NCI-H2029 treated with DMSO at 0.1 percent for 48 hours (cell line): ENCODE measurements at regions not wholly inside any gene's neighbourhood (a gene's known extent, or its start where the extent isn't known, plus 50 kb on each side); places are given as distances from the start of the nearest gene placed in this dataset.
"Not testable (repeated sequence)": the region's sequence is repeated elsewhere in the genome, so short reads cannot be mapped to it uniquely, and the experiment has no call there.

Experiments used
- DNase-seq: peaks from one replicate; lab custom pipeline; 2025; lab: John Stamatoyannopoulos, UW

DNA sequence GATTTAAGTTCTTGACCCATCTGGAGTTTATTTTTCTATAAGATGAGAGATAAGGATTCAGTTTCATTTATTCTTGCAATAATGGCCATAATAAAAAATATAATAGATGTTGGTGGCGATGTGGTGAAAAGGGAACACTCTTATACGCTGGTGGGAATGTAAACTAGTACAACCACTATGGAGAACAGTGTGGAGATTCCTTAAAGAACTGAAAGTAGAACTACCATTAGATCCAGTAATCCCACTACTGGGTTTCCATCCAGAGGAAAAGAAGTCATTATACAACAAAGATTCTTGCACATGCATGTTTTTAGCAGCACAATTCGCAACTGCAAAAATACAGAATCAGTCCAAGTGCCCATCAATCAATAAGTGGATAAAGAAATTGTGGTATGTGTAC lies 1040.5 kb upstream of the GYPC start:
- no peak for DNase-seq

DNA sequence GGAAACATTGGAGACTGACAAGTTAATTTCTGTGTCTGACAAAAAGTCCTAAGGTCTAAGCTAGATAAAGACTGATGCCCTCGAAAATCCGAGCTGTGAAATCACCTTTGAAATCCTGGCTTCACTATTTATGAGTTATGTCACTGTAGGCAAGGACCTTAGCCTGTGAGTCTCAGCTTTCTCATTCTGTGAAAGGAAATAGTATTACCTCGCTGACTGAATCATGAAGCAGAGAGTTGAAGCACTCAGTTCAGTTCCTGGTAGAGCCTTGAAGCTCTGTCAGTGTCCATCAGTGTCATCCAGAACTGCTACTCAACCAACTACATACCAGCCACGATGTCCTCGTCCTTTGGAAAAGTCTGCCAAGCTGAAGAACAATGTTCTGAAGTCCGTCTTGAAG lies 1025.6 kb upstream of the GYPC start:
- no peak for DNase-seq

DNA sequence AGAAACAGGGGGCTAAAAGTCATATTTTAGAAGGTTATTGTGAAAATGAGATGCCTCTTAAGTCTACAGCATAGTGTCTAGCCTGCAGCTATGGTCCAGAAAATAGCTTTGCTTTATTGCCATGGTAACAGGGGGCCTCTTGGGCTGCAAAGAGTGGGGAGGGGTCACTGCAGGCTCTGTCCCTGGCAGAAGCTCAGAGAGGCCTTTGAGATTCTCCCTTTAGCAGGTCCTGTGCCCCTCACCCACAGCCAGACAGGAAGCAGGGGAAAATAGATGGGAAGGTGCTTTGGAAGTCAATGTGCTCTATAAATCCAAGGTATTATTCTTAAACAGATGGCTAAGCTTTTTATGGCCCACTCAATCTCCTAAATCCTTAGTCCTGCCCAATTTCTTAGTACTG lies 1021.3 kb upstream of the GYPC start:
- no peak for DNase-seq

- no peak for DNase-seq
These were observed 1017.6 kb upstream of the GYPC start for GRCh38 chr2:125638345-125638744.

GRCh38 chr2:125642032-125642431 lies 1013.9 kb upstream of the GYPC start:
- DNase-seq = no peak

DNA sequence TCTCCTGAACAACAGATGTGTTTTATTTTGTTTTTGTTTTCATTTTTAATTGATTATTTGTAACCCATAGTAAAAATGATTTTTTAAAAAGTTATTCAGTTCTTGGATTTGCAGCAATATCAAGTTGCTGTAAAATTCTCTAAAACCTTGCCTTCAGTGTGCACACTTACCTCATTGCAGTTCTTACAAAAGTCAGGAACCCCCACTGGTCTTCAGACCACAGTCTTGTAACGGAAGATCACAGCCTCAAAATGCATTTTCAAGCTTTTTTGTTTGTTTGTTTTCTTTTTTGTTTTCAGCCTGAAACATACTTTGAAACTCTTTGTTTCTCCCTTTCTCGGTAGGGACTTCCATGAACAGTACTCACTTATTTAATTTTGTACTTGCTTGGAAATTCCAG lies 1012.8 kb upstream of the GYPC start:
- no peak for DNase-seq

DNA sequence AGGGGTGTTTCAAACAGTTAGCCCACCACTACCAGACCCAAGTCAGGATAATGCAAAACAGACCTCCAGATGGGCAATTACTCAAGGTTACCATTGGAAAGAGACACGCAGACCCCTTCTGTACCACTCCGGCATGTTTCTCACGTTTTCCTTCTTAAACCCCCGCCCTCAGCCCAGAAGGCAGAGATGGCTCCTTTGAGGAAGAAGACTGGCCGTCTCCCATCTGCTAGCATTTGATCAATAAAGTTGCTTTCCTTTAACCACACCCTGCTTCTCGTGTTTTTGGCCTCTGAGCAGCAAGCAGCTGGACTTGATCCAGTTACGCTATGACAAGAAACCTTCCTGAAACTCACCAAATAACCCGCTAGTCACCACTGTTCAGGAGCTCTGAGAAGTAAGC lies 1012.4 kb upstream of the GYPC start:
- DNase-seq = no peak

GRCh38 chr2:125644257-125644656 lies 1011.7 kb upstream of the GYPC start:
- no peak for DNase-seq

DNA sequence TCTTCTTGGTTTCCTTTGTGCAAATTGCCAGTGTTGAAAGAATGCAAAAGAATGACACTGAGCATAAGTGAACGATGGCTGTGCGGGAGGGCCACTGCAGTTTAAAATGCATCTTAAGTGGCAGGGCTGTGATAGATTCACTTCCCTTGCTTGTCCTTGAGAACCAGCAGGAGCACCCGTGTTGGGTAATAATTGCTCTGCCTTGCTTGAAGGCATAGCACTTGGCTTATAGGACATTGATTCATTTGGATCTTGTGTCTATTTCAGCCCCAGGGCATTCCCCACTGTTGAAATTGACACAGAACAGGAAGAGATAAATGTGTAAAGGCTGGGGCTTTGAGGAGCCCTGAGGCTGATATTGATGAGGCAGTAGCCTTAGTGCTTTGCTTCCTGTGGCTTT lies 1003.7 kb upstream of the GYPC start:
- no peak for DNase-seq

DNA sequence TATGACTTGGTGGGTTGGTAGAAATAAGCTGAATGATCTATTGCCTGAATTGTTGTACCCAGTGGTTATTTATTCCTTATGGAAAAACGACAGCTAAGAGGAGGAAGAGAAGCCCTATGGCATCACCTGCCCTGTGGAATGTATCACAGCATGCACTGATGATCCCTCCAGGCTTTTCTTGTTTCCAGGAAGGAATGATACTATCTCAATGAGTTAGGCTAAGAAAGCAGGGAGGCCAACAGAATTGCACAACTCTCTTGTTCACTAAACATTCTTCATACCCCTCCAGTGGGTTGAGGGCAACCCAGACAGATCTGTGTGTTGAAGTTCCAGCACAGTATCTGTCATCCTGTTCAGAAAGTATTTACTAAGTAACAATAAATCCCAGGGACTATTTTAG lies 1001.7 kb upstream of the GYPC start:
- no peak for DNase-seq

DNA sequence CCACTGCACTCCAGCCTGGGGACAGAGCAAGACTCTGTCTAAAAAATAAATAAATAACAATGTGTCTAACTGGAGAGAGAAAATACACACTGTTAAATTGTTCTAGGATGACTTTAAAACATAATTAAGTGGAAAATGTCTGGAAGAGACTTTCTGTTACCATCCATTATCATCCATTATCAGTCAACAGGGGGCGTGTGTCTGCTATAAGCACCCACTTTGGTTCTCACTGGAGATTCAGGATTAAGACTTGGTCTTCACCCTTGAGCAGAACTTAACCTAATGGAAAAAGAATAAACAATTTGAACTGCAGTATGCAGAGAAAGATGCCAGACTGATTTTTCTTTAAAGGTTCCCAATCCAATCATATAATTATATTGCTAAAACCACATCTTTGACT lies 999.8 kb upstream of the GYPC start:
- no peak for DNase-seq

DNA sequence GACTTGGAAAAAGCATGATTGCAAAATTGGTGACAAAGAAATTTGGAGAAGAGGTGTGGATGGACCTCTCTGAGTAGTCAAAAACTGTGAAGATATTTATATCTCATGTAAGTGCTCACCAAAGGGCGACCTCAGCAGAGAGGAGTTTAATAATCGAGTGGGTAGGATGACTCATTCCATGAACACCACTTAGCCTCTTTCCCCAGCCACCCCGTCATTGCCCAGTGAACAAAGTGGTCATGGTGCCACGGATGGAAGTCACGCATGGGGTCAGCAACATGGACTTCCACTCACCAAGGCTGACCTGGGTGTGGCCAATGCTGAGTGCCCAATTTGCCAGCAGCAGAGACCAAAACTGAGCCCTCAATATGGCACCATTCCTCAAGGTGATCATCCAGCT lies 997.4 kb upstream of the GYPC start:
- DNase-seq = no peak

DNA sequence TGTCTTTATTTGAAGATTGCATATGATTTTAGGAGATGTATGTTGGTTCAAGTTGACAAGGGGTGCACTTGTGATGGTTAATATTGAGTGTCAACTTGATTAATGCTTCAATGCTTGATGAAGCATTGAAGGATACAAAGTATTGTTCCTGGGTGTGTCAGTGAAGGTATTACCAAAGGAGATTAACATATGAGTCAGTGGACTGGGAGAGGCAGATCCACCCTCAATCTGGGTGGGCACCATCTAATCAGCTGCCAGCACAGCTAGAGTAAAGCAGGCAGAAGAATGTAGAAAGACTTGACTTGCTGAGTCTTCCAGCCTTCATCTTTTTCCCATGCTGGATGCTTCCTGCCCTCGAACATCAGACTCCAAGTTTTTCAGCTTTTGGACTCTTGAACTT lies 995.6 kb upstream of the GYPC start:
- DNase-seq = not testable (repeated sequence)

GRCh38 chr2:125667630-125668029 lies 988.3 kb upstream of the GYPC start:
- no peak for DNase-seq

- no peak for DNase-seq
These were observed 976.1 kb upstream of the GYPC start for GRCh38 chr2:125679903-125680302.

DNA sequence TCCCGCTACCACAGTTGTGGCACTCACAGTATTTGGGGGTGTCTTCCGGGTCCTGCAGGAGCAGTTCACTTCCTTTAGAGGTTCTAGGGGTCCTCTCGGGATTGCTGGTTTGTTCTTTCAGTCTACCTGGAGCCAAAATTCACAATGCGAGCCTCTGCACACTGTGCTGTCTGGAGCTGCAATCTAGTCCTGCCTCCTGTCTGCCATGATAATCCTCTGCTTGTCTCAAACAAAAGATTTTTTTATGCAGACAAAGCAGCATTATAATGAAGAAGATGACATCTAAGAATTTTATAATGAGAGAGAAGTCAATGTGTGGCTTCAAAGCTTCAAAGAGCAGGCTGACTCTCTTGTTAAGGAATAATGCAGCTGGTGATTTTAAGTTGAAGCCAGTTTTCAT lies 975.1 kb upstream of the GYPC start:
- DNase-seq = no peak

GRCh38 chr2:125681576-125681975 lies 974.4 kb upstream of the GYPC start:
- no peak for DNase-seq

DNA sequence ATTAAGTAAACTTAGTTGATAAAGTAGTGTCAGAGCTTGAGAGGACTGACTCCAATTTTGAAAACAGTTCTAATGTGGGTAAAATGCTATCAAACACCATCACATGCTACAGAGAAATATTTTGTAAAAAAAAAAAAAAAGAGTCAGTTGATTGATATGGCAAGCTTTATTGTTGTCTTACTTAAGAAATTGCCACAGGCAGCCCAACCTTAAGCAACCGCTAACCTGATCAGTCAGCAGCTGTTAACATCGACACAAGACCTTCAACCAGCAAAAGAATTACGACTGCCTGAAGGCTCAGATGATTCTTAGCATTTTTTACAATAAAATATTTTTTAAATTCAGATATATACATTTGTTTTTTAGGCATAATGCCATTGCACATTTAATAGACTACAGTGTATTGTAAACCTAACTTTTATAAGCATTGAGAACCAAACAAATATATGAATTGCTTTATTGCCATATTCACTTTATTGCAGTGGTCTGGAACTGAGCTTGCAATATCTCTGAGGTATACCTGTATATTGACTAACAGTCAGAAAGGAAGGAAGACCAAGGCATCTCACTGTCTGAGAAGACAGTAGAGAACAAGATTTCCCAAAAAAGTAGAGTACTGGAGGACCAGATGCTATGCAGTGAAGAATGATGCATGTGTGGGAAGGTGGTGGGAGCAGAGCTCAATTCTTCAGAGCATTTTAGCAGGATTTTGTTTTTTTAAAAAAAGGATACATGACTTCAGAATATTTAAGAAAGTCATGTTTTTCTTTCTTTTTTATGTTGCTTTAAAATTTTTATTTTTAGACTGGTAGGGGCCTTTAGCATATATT lies 973.8 kb upstream of the GYPC start:
- DNase-seq = no peak

DNA sequence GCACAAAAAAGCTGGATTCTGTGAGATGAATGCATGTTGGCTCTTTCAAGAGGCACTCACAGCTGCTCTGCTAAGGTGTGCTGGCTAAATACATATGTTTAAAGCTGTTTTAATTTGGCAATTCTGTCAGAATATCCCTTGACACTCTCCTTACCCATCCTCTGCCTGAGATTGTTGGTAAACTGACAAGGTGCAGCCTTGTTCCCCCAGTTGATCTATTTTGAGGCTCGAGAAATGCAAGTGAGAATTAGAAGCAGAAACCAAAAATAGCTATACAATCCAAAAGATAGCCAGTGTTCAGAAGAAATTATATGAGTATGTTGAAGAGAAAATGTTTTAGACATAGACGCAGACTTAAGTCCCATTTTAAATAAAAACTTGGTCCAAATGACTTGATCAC lies 971.7 kb upstream of the GYPC start:
- DNase-seq = no peak

- no peak for DNase-seq
These were observed 971.0 kb upstream of the GYPC start for GRCh38 chr2:125684932-125685331.

- peak; percentile 35 for DNase-seq
These were observed 959.4 kb upstream of the GYPC start for GRCh38 chr2:125696560-125696959.

DNA sequence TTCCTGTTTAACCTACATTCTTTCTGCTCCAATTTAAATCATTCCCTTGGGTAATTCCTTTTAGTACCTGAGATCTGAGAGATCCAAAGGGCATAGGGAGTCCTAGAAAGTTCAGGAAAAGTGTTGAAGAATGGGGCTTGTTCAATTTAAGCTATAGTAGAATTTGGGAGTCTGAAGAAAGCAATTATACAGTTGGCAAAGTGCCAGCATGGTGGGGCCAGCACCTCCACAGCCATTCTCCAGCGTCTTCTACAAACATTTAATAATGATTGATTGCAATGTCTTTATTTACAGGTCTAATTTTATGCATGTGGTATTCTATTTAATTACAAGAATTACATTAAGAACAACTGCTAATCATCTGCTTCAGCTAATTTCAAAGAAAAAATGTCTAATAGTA lies 957.7 kb upstream of the GYPC start:
- DNase-seq = no peak

DNA sequence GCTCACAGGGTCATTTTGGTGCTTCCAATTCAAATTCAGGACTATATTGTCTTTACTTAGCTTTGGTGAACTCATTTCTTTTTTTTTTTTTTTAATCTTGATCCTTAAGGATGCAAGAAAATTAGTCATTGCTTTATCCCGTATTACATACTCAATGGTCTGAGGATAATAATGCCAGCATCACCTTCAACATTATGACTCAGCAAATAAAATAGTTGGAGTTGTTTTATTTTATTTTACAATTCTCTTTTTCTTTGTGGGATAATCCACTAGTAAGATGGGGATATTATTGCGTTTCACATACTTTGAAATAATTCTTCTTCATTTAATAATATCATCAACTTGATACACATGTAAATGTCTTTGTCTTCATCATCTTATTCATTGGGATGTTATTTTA lies 954.9 kb upstream of the GYPC start:
- DNase-seq = no peak

DNA sequence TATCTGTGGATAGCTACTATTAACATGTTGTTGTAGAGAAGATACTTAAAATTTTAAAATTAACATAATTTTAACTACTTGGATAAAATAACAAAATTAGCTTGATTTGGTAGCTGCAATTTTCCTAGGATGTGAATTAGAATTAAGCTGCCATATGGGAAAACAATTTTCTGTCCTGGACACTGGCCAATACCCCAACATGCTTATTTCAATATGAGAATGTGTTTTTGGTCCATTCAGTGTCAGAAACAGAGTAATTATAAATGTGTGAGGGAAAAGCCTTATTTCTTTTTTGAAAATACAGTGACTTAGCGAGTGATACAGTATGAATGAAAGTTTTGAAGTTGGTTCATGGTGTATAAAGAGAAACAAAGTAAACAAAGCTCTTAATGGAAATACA lies 948.3 kb upstream of the GYPC start:
- DNase-seq = no peak
